BLaER1 treated with 17β-estradiol and CSF1 and Interleukin-3, amounts not matched to agents 10 nM and 100 nM (cell line): ENCODE measurements at regions not wholly inside any gene's neighbourhood (a gene's known extent, or its start where the extent isn't known, plus 50 kb on each side); places are given as distances from the start of the nearest gene placed in this dataset.
"Not testable (repeated sequence)": the region's sequence is repeated elsewhere in the genome, so short reads cannot be mapped to it uniquely, and the experiment has no call there.

ENCODE experiments used
- H3K27ac ChIP-seq, 11 experiments: shearing (Covaris generic); formaldehyde crosslinking; 2 replicates each; pipeline ENCODE4 v1.8.1; 2022
- H3K27me3 ChIP-seq, 11 experiments: shearing (Covaris generic); formaldehyde crosslinking; 2 replicates each; pipeline ENCODE4 v1.8.1; 2022
- H3K36me3 ChIP-seq, 11 experiments: shearing (Covaris generic); formaldehyde crosslinking; 2 replicates each; pipeline ENCODE4 v1.8.1; 2022
- H3K4me1 ChIP-seq, 10 experiments: shearing (Covaris generic); formaldehyde crosslinking; 2 replicates each; pipeline ENCODE4 v1.8.1; 2022
- H3K4me2 ChIP-seq, 11 experiments: shearing (Covaris generic); formaldehyde crosslinking; 2 replicates each; pipeline ENCODE4 v1.8.1; 2022
- H3K4me3 ChIP-seq, 10 experiments: shearing (Covaris generic); formaldehyde crosslinking; 2 replicates each; pipeline ENCODE4 v1.8.1; 2022
- H3K9ac ChIP-seq, 11 experiments: shearing (Covaris generic); formaldehyde crosslinking; 2 replicates each; pipeline ENCODE4 v1.8.1; 2022
- H3K9me3 ChIP-seq, 11 experiments: shearing (Covaris generic); formaldehyde crosslinking; replicated peaks in 1 of 11; 2 replicates each; pipeline ENCODE4 v1.8.1; 2022
- H4K20me1 ChIP-seq, 11 experiments: shearing (Covaris generic); formaldehyde crosslinking; 2 replicates each; pipeline ENCODE4 v1.8.1; 2022
- Cebpa-rat ChIP-seq, 11 experiments: shearing (Covaris generic); IDR thresholded peaks; 2 replicates each; pipeline ENCODE4 v1.8.1; 2022

DNA sequence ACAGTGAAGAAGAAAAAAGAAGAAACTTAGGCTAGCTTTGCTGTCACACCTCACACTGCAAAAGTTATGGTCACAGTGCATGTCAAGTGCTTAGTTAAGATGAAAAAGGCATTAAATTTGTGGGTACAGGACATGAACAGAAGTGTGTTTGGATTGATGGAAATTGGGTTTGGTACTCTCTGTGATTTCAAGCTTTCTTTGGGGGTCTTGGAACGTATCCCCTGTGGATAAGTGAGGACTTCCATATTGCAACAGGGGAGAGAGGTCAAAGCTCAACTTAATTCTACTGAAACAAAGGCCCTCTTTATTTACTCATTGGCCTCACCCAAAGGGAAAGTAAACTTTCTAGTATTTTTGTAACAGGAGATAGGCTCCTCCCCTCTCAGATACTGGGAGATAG lies 138.3 kb upstream of the FUT9 start:
- TF ChIP-seq Cebpa-rat (IDR thresholded peaks at IDR 0.05), result no peak
- no peak overlapping the region for H3K4me3 ChIP-seq
- H3K36me3 ChIP-seq, result no peaks in the 10 kb centered on the region
- H3K9me3 ChIP-seq, result no peaks in the 10 kb centered on the region
- H3K27ac ChIP-seq, result no peak overlapping the region
- H3K4me2 ChIP-seq, result no peak overlapping the region
- no peak overlapping the region for H3K9ac ChIP-seq
- H3K4me1 ChIP-seq, result no peaks in the 10 kb centered on the region
- H4K20me1 ChIP-seq, result peaks cover 0 to 5% (median 0%) of the 10 kb centered on the region in 11 experiments; a peak in 1 of 22 replicates
- H3K27me3 ChIP-seq, result no peaks in the 10 kb centered on the region

DNA sequence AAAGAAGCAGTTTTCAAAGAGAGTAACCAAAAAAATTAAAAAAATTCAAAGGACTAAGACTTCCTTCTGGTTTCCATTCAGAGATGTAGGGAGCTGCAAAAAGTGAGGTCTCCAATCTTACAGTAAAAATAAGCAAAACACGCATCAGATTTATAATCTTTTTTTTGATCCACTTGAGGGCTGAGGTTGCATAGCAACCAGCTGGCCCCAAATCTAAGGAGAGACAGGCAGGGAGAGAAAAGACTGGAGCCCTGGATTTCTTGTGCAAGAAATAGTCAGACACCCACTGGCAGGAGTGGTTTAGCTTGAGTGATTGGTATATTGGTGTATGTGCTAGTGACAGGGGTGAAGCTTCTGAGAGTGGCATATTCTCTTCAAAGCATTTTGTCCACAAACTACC lies 135.9 kb upstream of the FUT9 start:
- Histone ChIP-seq H3K9me3 (no peaks in the 10 kb centered on the region), H3K4me3 (no peak overlapping the region), H3K4me1 (no peaks in the 10 kb centered on the region), H3K4me2 (no peak overlapping the region), H3K9ac (no peak overlapping the region), H3K36me3 (no peaks in the 10 kb centered on the region), H4K20me1 (no peaks in the 10 kb centered on the region), H3K27me3 (no peaks in the 10 kb centered on the region), H3K27ac (no peak overlapping the region)
- TF ChIP-seq Cebpa-rat (IDR thresholded peaks at IDR 0.05), result no peak

DNA sequence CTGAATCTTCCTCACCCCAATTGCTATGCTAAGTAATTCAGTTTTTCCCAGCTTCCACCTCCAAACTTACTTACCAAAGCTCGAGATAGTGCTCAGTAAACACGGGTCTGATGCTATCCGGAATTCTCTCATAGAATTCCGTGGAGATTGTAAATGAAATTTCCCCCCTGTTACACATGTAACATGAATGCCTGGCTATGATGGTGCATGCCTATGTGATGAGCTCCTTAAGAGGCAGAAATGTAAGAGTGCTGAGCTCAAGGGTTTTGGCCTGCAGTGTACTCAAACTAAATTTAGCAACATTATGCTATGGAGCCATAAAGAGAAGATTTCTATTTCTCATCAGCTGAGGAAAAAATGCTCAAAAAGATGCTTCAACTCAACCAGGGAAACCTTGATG lies 133.4 kb upstream of the FUT9 start:
- Histone ChIP-seq H3K4me3 (no peak overlapping the region), H4K20me1 (no peaks in the 10 kb centered on the region), H3K36me3 (no peaks in the 10 kb centered on the region), H3K9ac (no peak overlapping the region), H3K27ac (no peak overlapping the region), H3K27me3 (no peaks in the 10 kb centered on the region), H3K4me1 (no peaks in the 10 kb centered on the region), H3K4me2 (no peak overlapping the region), H3K9me3 (no peaks in the 10 kb centered on the region)
- TF ChIP-seq Cebpa-rat (IDR thresholded peaks at IDR 0.05), result no peak

DNA sequence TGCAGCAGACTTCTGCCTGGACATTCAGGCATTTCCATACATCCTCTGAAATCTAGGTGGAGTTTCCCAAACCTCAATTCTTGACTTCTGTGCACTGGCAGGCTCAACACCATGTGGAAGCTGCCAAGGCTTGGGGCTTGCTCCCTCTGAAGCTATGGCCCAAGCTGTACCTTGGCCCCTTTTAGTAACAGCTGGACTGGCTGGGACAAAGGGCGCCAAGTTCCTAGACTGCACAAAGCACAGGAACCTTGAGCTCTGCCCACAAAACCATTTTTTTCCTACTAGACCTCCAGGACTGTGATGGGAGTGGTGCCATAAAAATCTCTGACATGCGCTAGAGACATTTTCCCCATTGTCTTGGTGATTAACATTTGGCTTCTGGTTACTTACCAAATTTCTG lies 127.1 kb upstream of the FUT9 start:
- not testable (repeated sequence) for H3K36me3 ChIP-seq, H3K9ac ChIP-seq, H3K4me2 ChIP-seq, H3K4me1 ChIP-seq, H3K27ac ChIP-seq, H3K9me3 ChIP-seq, H3K27me3 ChIP-seq, H3K4me3 ChIP-seq, H4K20me1 ChIP-seq

DNA sequence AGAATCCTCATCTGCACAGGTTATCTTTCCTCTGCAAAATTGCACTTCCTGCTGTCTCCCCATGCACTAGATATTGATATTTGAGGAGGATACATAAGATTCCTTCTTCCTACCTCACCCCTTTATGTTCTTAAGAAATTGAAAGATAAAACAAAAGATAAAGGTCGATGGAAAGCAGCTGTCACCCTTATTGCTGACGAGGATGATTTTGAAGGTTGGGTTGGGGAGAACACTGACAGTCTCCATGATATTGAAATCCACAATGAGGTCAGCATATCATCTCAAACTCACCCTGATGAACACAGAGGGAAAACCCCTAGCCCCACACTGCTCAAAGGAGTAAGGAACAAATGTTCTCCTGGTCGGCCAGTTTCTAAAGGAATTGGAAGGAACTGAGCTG lies 110.6 kb upstream of the FUT9 start:
- Histone ChIP-seq H3K9me3 (no peaks in the 10 kb centered on the region), H4K20me1 (no peaks in the 10 kb centered on the region), H3K27ac (no peak overlapping the region), H3K4me2 (no peak overlapping the region), H3K4me1 (no peaks in the 10 kb centered on the region), H3K27me3 (no peaks in the 10 kb centered on the region), H3K9ac (no peak overlapping the region), H3K4me3 (no peak overlapping the region), H3K36me3 (no peaks in the 10 kb centered on the region)
- TF ChIP-seq Cebpa-rat (IDR thresholded peaks at IDR 0.05), result no peak

DNA sequence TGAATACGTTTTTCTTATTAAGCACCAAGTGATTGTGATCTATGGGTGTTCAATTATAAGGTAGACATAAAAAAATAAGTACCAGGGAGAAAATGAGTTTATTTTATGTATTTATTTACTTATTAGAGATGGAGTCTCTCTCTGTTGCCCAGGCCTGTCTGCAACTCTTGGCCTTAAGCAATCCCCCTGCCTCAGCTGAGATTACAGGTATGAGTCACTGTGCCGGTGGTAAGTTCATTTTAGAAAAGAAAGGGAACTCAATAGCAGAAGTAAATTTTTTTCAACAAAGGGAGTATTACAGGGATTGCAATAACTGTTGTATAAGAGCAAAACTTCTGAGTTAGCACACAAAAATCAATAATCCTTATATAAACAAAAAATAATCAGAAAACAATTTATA lies 98.7 kb upstream of the FUT9 start:
- no peaks in the 10 kb centered on the region for H3K36me3 ChIP-seq
- 0 out of 22 replicates have a peak overlapping the region, but pooled peaks of 1 of the 11 experiments have one; percentile 17 for H3K27ac ChIP-seq
- peak in 3 of 11 experiments; percentile 39 to 57 (median 44); a peak in 3 of 22 replicates for TF ChIP-seq Cebpa-rat (IDR thresholded peaks at IDR 0.05)
- no peak overlapping the region for H3K9ac ChIP-seq
- 0 out of 22 replicates have a peak, but pooled peaks cover 0 to 1% (median 0%) of the 10 kb centered on the region in 11 experiments for H3K9me3 ChIP-seq
- peak overlapping the region in 3 of 11 experiments; percentile 2 to 33 (median 27); a peak in 3 of 22 replicates for H3K4me2 ChIP-seq
- H3K4me1 ChIP-seq, result peaks cover 0 to 10% (median 0%) of the 10 kb centered on the region in 10 experiments; a peak in 6 of 20 replicates
- no peaks in the 10 kb centered on the region for H3K27me3 ChIP-seq
- H3K4me3 ChIP-seq, result no peak overlapping the region
- H4K20me1 ChIP-seq, result no peaks in the 10 kb centered on the region

DNA sequence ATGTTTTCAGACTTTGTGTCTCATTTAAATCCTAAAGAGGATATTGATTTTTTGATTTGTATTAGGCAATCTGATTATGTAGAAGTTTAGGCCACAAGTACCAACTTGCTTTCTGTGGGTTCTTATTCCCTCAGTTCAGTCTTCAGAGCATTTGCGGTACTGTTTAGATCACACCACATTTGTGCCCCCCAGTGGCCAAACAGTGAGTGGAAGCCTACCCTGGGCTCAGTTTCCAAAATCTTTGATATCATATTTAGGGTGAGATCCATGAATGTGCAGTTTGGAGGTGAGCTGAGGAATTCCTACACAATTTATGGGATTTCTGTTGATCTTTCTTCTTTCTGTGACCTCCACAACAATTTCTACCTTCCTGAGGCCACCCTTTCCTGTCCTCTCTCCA lies 92.3 kb upstream of the FUT9 start:
- Histone ChIP-seq H3K27me3 (no peaks in the 10 kb centered on the region), H3K9me3 (no peaks in the 10 kb centered on the region), H3K27ac (no peak overlapping the region), H4K20me1 (no peaks in the 10 kb centered on the region), H3K4me3 (no peak overlapping the region), H3K4me2 (no peak overlapping the region), H3K4me1 (0 out of 20 replicates have a peak, but pooled peaks cover 0 to 4% (median 0%) of the 10 kb centered on the region in 10 experiments), H3K36me3 (no peaks in the 10 kb centered on the region), H3K9ac (no peak overlapping the region)
- no peak for TF ChIP-seq Cebpa-rat (IDR thresholded peaks at IDR 0.05)

DNA sequence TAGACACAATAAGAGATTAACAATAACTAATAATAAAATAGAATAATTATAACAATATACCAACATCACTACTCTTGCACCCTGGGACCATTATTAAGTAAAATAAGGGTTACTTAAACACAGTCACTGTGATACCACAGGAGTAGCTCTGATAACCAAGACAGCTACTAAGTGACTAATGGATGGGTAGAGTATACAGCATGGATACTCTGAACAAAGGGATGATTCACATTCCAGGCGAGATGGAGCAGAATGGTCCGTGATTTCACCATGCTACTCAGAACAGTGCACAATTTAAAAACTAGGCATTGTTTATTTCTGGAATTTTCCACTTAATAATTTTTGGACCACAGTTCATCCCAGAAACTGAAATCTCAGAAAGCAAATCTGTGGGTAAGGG lies 80.0 kb upstream of the FUT9 start:
- Histone ChIP-seq H3K4me3 (no peak overlapping the region), H3K4me2 (no peak overlapping the region), H3K27ac (no peak overlapping the region), H3K4me1 (no peaks in the 10 kb centered on the region), H3K9me3 (no peaks in the 10 kb centered on the region), H3K9ac (no peak overlapping the region), H4K20me1 (no peaks in the 10 kb centered on the region), H3K36me3 (no peaks in the 10 kb centered on the region), H3K27me3 (no peaks in the 10 kb centered on the region)
- TF ChIP-seq Cebpa-rat (IDR thresholded peaks at IDR 0.05), result no peak

DNA sequence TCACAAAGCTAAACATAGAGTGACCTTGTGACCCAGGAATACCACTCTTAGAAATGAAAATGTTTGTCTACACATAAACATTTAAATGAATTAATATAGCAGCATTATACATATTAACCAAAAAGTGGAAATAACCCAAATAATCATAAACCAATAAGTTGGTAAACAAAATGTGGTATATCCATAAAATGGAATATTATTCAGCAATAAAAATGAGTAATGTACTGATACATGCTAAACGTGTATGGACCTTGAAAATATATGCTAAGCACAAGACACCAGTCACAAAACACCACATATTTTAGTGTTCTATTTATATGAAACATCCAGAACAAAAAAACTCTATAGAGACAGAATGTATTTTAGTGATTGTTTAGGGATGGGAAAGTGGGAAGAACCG lies 68.9 kb upstream of the FUT9 start:
- H3K4me2 ChIP-seq, result no peak overlapping the region
- TF ChIP-seq Cebpa-rat (IDR thresholded peaks at IDR 0.05), result no peak
- H3K27ac ChIP-seq, result no peak overlapping the region
- H3K36me3 ChIP-seq, result no peaks in the 10 kb centered on the region
- no peaks in the 10 kb centered on the region for H4K20me1 ChIP-seq
- H3K4me3 ChIP-seq, result no peak overlapping the region
- H3K9me3 ChIP-seq, result 0 out of 22 replicates have a peak, but pooled peaks cover 0 to 3% (median 0%) of the 10 kb centered on the region in 11 experiments
- no peaks in the 10 kb centered on the region for H3K27me3 ChIP-seq
- no peaks in the 10 kb centered on the region; a peak in 1 of 20 replicates for H3K4me1 ChIP-seq
- H3K9ac ChIP-seq, result no peak overlapping the region

DNA sequence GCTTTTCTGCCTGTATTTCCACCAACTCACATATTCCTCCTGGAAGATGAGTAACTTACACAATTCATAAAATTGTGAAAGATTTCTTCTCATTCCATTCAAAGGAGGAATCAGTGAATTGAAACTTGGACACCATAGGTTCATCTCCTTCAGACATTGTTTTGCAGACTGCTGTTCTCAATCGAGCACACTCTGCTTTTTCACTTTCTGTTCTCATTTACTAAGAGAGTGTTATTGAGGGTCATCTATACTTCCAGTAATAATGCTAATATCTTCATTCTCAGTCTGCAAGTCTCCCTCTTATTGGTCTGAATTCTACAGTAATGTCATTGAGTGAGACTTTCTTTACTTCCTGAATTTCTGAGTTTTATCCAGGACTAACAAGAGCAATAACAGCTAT lies 67.5 kb upstream of the FUT9 start:
- H3K27ac ChIP-seq, result no peak overlapping the region
- 0 out of 22 replicates have a peak, but pooled peaks cover 0 to 3% (median 0%) of the 10 kb centered on the region in 11 experiments for H3K9me3 ChIP-seq
- no peak for TF ChIP-seq Cebpa-rat (IDR thresholded peaks at IDR 0.05)
- no peaks in the 10 kb centered on the region; a peak in 1 of 20 replicates for H3K4me1 ChIP-seq
- no peak overlapping the region for H3K9ac ChIP-seq
- no peaks in the 10 kb centered on the region for H3K27me3 ChIP-seq
- no peaks in the 10 kb centered on the region for H3K36me3 ChIP-seq
- H3K4me3 ChIP-seq, result no peak overlapping the region
- H4K20me1 ChIP-seq, result no peaks in the 10 kb centered on the region
- H3K4me2 ChIP-seq, result no peak overlapping the region
